Lower leg skin (tissue), 4 donors: ENCODE measurements at regions not wholly inside any gene's neighbourhood (a gene's known extent, or its start where the extent isn't known, plus 50 kb on each side); places are given as distances from the start of the nearest gene placed in this dataset.

Experiments used
- DNase-seq, 2 donors: peaks; one replicate each; pipeline ENCODE4 v3.0.0-alpha.2; 2019; ENCODE audit warnings: low spot score in 2 of 2
- H3K4me3 ChIP-seq: fragments of 200-600 bp; sonication (generic); 2 replicates; pipeline ENCODE4 v1.5.1; 2017; ENCODE audit warnings: mild to moderate bottlenecking, low read depth; ENCODE audit not compliant: poor library complexity, severe bottlenecking
- CTCF ChIP-seq, 3 donors: fragments of 450-650 bp; IDR thresholded peaks; one replicate each; pipeline ENCODE4 v1.5.1; 2016; ENCODE audit warnings: antibody characterized with exemption in 3 of 3, mild to moderate bottlenecking in 3 of 3, moderate library complexity in 2 of 3
- POLR2A ChIP-seq, 2 donors: fragments of 450-650 bp; IDR thresholded peaks; one replicate each; pipeline ENCODE4 v1.6.1; 2016 to 2017; ENCODE audit warnings: antibody characterized with exemption in 2 of 2, mild to moderate bottlenecking in 1 of 2, moderate library complexity in 1 of 2
- WGBS, 2 donors: methylation state at CpG; one replicate each; pipeline ENCODE4 v1.1.5; 2018; 5-methylcytosine and 5-hydroxymethylcytosine counted together
- intact Hi-C: fragments of 100-400 bp; cut with DNase I; formaldehyde crosslinking; loops from one replicate; pipeline ENCODE4 v1.15.0; 2023; ENCODE audit warnings: low total_unique reads

- TF ChIP-seq POLR2A (IDR thresholded peaks at IDR 0.05) (no peak), CTCF (IDR thresholded peaks at IDR 0.05) (no peak)
- intact Hi-C loops: no loop called here
- WGBS, 2 donors: 85 to 88% methylated on average over 3 of the region's 3 CpGs
- no peak for DNase-seq
- no peak overlapping the region for H3K4me3 ChIP-seq
Observed at GRCh38 chr1:215457213-215457612, 109.9 kb upstream of the KCTD3 start.

GRCh38 chr1:215458104-215458503, 109.0 kb upstream of the KCTD3 start:
- H3K4me3 ChIP-seq: no peak overlapping the region
- TF ChIP-seq POLR2A (IDR thresholded peaks at IDR 0.05): no peak
- no peak for TF ChIP-seq CTCF (IDR thresholded peaks at IDR 0.05)
- intact Hi-C loops: no loop called here
- 88 to 91% methylated on average over 6 of the region's 6 CpGs for WGBS, 2 donors
- no peak for DNase-seq

GRCh38 chr1:215458562-215458961, 108.5 kb upstream of the KCTD3 start:
- H3K4me3 ChIP-seq: no peak overlapping the region
- TF ChIP-seq POLR2A (IDR thresholded peaks at IDR 0.05) (no peak), CTCF (IDR thresholded peaks at IDR 0.05) (no peak)
- intact Hi-C loops: no loop called here
- DNase-seq: no peak

- WGBS, 2 donors: 49 to 56% methylated on average over 2 of the region's 2 CpGs
- no peak for DNase-seq
- TF ChIP-seq POLR2A (IDR thresholded peaks at IDR 0.05) (no peak), CTCF (IDR thresholded peaks at IDR 0.05) (no peak)
- intact Hi-C loops: no loop called here
- H3K4me3 ChIP-seq: no peak overlapping the region
Observed at GRCh38 chr1:215459136-215459535, 108.0 kb upstream of the KCTD3 start.

GRCh38 chr1:215466361-215466760, 100.7 kb upstream of the KCTD3 start:
- intact Hi-C loops: no loop called here
- WGBS, 2 donors: 82 to 90% methylated on average over 3 of the region's 3 CpGs
- TF ChIP-seq CTCF (IDR thresholded peaks at IDR 0.05): no peak
- TF ChIP-seq POLR2A (IDR thresholded peaks at IDR 0.05): no peak

GRCh38 chr1:215471463-215471862, 95.6 kb upstream of the KCTD3 start:
- intact Hi-C loops: no loop called here
- 90 to 92% methylated on average over 2 of the region's 2 CpGs for WGBS, 2 donors
- H3K4me3 ChIP-seq: no peak overlapping the region
- TF ChIP-seq POLR2A (IDR thresholded peaks at IDR 0.05) (no peak), CTCF (IDR thresholded peaks at IDR 0.05) (no peak)
- no peak for DNase-seq

More at GRCh38 chr1:215466361-215466760, 100.7 kb upstream of the KCTD3 start:
- no peak overlapping the region for H3K4me3 ChIP-seq
- no peak for DNase-seq
